Ovary (tissue), 7 donors: ENCODE measurements at regions not wholly inside any gene's neighbourhood (a gene's known extent, or its start where the extent isn't known, plus 50 kb on each side); places are given as distances from the start of the nearest gene placed in this dataset.

Source experiments
- DNase-seq, 5 donors: peaks; one replicate each; pipeline ENCODE4 v3.0.0-alpha.2; 2019 to 2020
- H3K27ac ChIP-seq, 2 donors: fragments of 200-600 bp; one replicate each; pipeline versions ENCODE4 v1.5.1 to v1.8.0; 2019 to 2022
- H3K27me3 ChIP-seq: fragments of 200-600 bp; one replicate; pipeline ENCODE4 v1.8.0; 2022
- H3K36me3 ChIP-seq: fragments of 200-600 bp; sonication (generic); one replicate; pipeline ENCODE4 v1.5.1; 2019
- H3K4me1 ChIP-seq: one replicate; pipeline ENCODE4 v1.8.1; 2013; ENCODE audit warnings: mild to moderate bottlenecking, moderate library complexity; ENCODE audit not compliant: insufficient read depth
- H3K4me3 ChIP-seq: fragments of 200-600 bp; sonication (generic); one replicate; pipeline ENCODE4 v1.5.1; 2017
- H3K9me3 ChIP-seq, 2 donors: fragments of 200-600 bp in 1 of 2; sonication (generic) in 1 of 2; one replicate each; pipeline versions ENCODE4 v1.5.1 to v1.8.1; 2013 to 2019; ENCODE audit warnings: mild to moderate bottlenecking in 1 of 2, moderate library complexity in 1 of 2
- CTCF ChIP-seq, 3 donors: fragments of 450-650 bp in 2 of 3; fragments of 200-600 bp in 1 of 3; IDR thresholded peaks; one replicate each; pipeline versions ENCODE4 v1.5.1 to v1.8.0; 2016 to 2022; ENCODE audit warnings: antibody characterized with exemption in 3 of 3, mild to moderate bottlenecking in 1 of 3
- EP300 ChIP-seq: sonication (generic); formaldehyde crosslinking; IDR thresholded peaks from one replicate; pipeline ENCODE4 v1.6.1; 2017; ENCODE audit warnings: antibody characterized with exemption
- POLR2A ChIP-seq: fragments of 450-650 bp; IDR thresholded peaks from one replicate; pipeline ENCODE4 v1.6.1; 2017; ENCODE audit warnings: antibody characterized with exemption, mild to moderate bottlenecking, moderate library complexity
- WGBS, 3 donors: extraction: QIAGEN DNeasy Blood & Tissue Kit in 1 of 3; methylation state at CpG; one replicate each; pipeline versions ENCODE4 v1.1.5 to v1.1.7; 2013 to 2017; 5-methylcytosine and 5-hydroxymethylcytosine counted together
- intact Hi-C, 4 donors: fragments of 100-400 bp; cut with DNase I; formaldehyde crosslinking; loops; one replicate each; pipeline versions ENCODE4 v1.11.0 to v1.15.1; 2022 to 2023
- donor health status: DM: no; HTN: no; CAD: no; lungs with moderate emphysema.
- donor health status: DM: no; HTN: no; CAD: no.
- donor health status: Bipolar disorder and iron deficiency.
- donor health status: DM: no; HTN: no; CAD: no.
- donor health status: DM: yes; HTN: yes; CAD: no.

- intact Hi-C loops: no loop called here
Measured at GRCh38 chr6:153958860-153959259, 80.2 kb upstream of the OPRM1 start.

GRCh38 chr6:153957394-153957793 is 81.6 kb upstream of the OPRM1 start:
- H3K27me3 ChIP-seq: no peaks in the 10 kb centered on the region
- DNase-seq: no peak
- 68 to 70% (median 69%) methylated on average over 4 of the region's 4 CpGs for WGBS, 3 donors
- no peaks in the 10 kb centered on the region for H3K9me3 ChIP-seq
- intact Hi-C loops: no loop called here
- no peaks in the 10 kb centered on the region for H3K36me3 ChIP-seq
- no peak overlapping the region for H3K4me3 ChIP-seq
- no peaks in the 10 kb centered on the region for H3K4me1 ChIP-seq
- TF ChIP-seq POLR2A (no peak), EP300 (no peak), CTCF (IDR thresholded peaks at IDR 0.05) (no peak)
- H3K27ac ChIP-seq: no peak overlapping the region

More at GRCh38 chr6:153958860-153959259, 80.2 kb upstream of the OPRM1 start:
- Histone ChIP-seq H3K27me3 (no peaks in the 10 kb centered on the region), H3K27ac (no peak overlapping the region), H3K4me1 (no peaks in the 10 kb centered on the region), H3K36me3 (no peaks in the 10 kb centered on the region), H3K9me3 (no peaks in the 10 kb centered on the region), H3K4me3 (no peak overlapping the region)
- WGBS, 3 donors: 88 to 100% (median 100%) methylated on average over 1 of the region's 1 CpG
- TF ChIP-seq EP300 (no peak), POLR2A (no peak)
- no peak for DNase-seq

- H3K9me3 ChIP-seq: no peaks in the 10 kb centered on the region
- TF ChIP-seq EP300: no peak
- TF ChIP-seq POLR2A: no peak
- no peak for TF ChIP-seq CTCF (IDR thresholded peaks at IDR 0.05)
- no peak overlapping the region for H3K4me3 ChIP-seq
- no peaks in the 10 kb centered on the region for H3K27me3 ChIP-seq
- no peak for DNase-seq
- no peaks in the 10 kb centered on the region for H3K4me1 ChIP-seq
- no peak overlapping the region for H3K27ac ChIP-seq
- 22 to 29% (median 26%) methylated on average over 2 of the region's 2 CpGs for WGBS, 3 donors
- no peaks in the 10 kb centered on the region for H3K36me3 ChIP-seq
- intact Hi-C loops: no loop called here
Measured at GRCh38 chr6:153956808-153957207, 82.2 kb upstream of the OPRM1 start.

GRCh38 chr6:153949616-153950015 is 89.4 kb upstream of the OPRM1 start:
- intact Hi-C loops: no loop called here
- Histone ChIP-seq H3K4me3 (no peak overlapping the region), H3K36me3 (no peaks in the 10 kb centered on the region), H3K9me3 (no peaks in the 10 kb centered on the region), H3K4me1 (no peaks in the 10 kb centered on the region), H3K27me3 (no peaks in the 10 kb centered on the region), H3K27ac (no peak overlapping the region)
- TF ChIP-seq POLR2A (no peak), EP300 (no peak), CTCF (IDR thresholded peaks at IDR 0.05) (no peak)
- DNase-seq: no peak
- WGBS, 3 donors: 42 to 53% (median 49%) methylated on average over 4 of the region's 4 CpGs

- DNase-seq: no peak
- intact Hi-C loops: no loop called here
- no peaks in the 10 kb centered on the region for H3K4me1 ChIP-seq
- H3K27me3 ChIP-seq: no peaks in the 10 kb centered on the region
- H3K4me3 ChIP-seq: no peak overlapping the region
- no peaks in the 10 kb centered on the region for H3K9me3 ChIP-seq
- TF ChIP-seq CTCF (IDR thresholded peaks at IDR 0.05): no peak
- TF ChIP-seq EP300: no peak
- no peak for TF ChIP-seq POLR2A
- H3K27ac ChIP-seq: no peak overlapping the region
- 5 to 7% (median 7%) methylated on average over 5 of the region's 5 CpGs for WGBS, 3 donors
- no peaks in the 10 kb centered on the region for H3K36me3 ChIP-seq
Measured at GRCh38 chr6:153947808-153948447, 91.1 kb upstream of the OPRM1 start.
